Mammary epithelial cell (primary cell): ENCODE measurements at regions not wholly inside any gene's neighbourhood (a gene's known extent, or its start where the extent isn't known, plus 50 kb on each side); places are given as distances from the start of the nearest gene placed in this dataset.

Experiments
- CTCF ChIP-seq, 2 donors: IDR thresholded peaks in 1 of 2; conservative IDR thresholded peaks in 1 of 2; 2 replicates each; pipeline ENCODE4 v1.5.1; 2011 to 2012; ENCODE audit warnings: inconsistent platforms in 2 of 2, low read length in 2 of 2, mild to moderate bottlenecking in 2 of 2, control low read depth in 1 of 2, low read depth in 1 of 2; ENCODE audit not compliant: insufficient read depth in 1 of 2; ENCODE audit errors: extremely low read depth in 1 of 2
- EZH2 ChIP-seq: IDR thresholded peaks from 2 replicates; pipeline ENCODE4 v1.6.1; 2012; ENCODE audit warnings: low read length, inconsistent platforms, borderline replicate concordance

GRCh38 chr20:55538261-55538908 lies 466.9 kb downstream of the CBLN4 start:
- TF ChIP-seq CTCF (conservative IDR thresholded peaks at IDR 0.05 in 1 of 2, IDR thresholded peaks at IDR 0.05 in 1 of 2; ENCODE audit: extremely low read depth in 1 of 2, insufficient read depth in 1 of 2, low read depth in 1 of 2, low read length in 2 of 2), result no peak
- no peak for TF ChIP-seq EZH2
